OCI-LY7 (cell line): ENCODE measurements at regions not wholly inside any gene's neighbourhood (a gene's known extent, or its start where the extent isn't known, plus 50 kb on each side); places are given as distances from the start of the nearest gene placed in this dataset.

ENCODE experiments used
- BruUV-seq: library from RNA; stranded (reverse); fragments of 400-500 nt; replicated peaks from 2 replicates; lab custom pipeline; 2021; lab: Mats Ljungman, UMichigan
- CTCF ChIA-PET: fragments of 300-600 bp; sonication (Branson Sonifier 250); formaldehyde crosslinking; loops from one replicate; lab custom pipeline; 2022; ENCODE audit warnings: antibody characterized with exemption; ENCODE audit not compliant: unreplicated experiment; lab: Charles Lee
- POLR2A ChIA-PET: fragments of 300-600 bp; sonication (Branson Sonifier 250); formaldehyde crosslinking; loops from one replicate; lab custom pipeline; 2022; ENCODE audit warnings: antibody characterized with exemption; lab: Charles Lee
- DNase-seq: peaks from one replicate; pipeline ENCODE4 v3.0.0-alpha.2; 2015; ENCODE audit warnings: low spot score
- H2AFZ ChIP-seq: fragments of 200-600 bp; sonication (generic), shearing (Covaris generic); 2 replicates; pipeline ENCODE4 v1.6.1; 2014; ENCODE audit warnings: mild to moderate bottlenecking, antibody characterized with exemption, low read length, moderate library complexity
- H3K27ac ChIP-seq: fragments of 200-600 bp; sonication (generic); 2 replicates; pipeline ENCODE4 v1.5.1; 2014; ENCODE audit warnings: mixed run types, low read depth, mild to moderate bottlenecking, moderate library complexity, low read length, inconsistent platforms; ENCODE audit not compliant: poor library complexity, severe bottlenecking
- H3K36me3 ChIP-seq: fragments of 200-600 bp; sonication (generic); 2 replicates; pipeline ENCODE4 v1.6.1; 2014; ENCODE audit warnings: mild to moderate bottlenecking, antibody characterized with exemption, low read length, moderate library complexity, mixed read lengths; ENCODE audit not compliant: insufficient read depth
- H3K4me1 ChIP-seq: fragments of 200-600 bp; sonication (generic); 2 replicates; pipeline ENCODE4 v1.5.1; 2014; ENCODE audit warnings: mild to moderate bottlenecking, low read length; ENCODE audit not compliant: insufficient read depth, poor library complexity, severe bottlenecking
- H3K4me2 ChIP-seq: fragments of 200-600 bp; sonication (generic); 2 replicates; pipeline ENCODE4 v1.6.1; 2014; ENCODE audit warnings: mild to moderate bottlenecking, low read length
- H3K4me3 ChIP-seq: fragments of 200-600 bp; sonication (generic); 2 replicates; pipeline ENCODE4 v1.5.1; 2014; ENCODE audit warnings: mild to moderate bottlenecking, low read depth, low read length; ENCODE audit not compliant: poor library complexity, severe bottlenecking
- H3K79me2 ChIP-seq: fragments of 200-600 bp; sonication (generic); 2 replicates; pipeline ENCODE4 v1.6.1; 2016; ENCODE audit warnings: low read depth, mild to moderate bottlenecking, low read length, moderate library complexity, mixed read lengths; ENCODE audit not compliant: insufficient read depth
- H3K9me2 ChIP-seq: fragments of 200-600 bp; sonication (generic); 2 replicates; pipeline ENCODE4 v1.6.1; 2016; ENCODE audit warnings: mild to moderate bottlenecking, low read length, mixed read lengths; ENCODE audit not compliant: insufficient read depth
- H3K9me3 ChIP-seq: fragments of 200-600 bp; sonication (generic); 2 replicates; pipeline ENCODE4 v1.6.1; 2014; ENCODE audit warnings: mild to moderate bottlenecking, mixed run types, low read length, mixed read lengths
- H4K20me1 ChIP-seq: fragments of 200-600 bp; sonication (generic); 2 replicates; pipeline ENCODE4 v1.6.1; 2014; ENCODE audit warnings: mild to moderate bottlenecking, antibody characterized with exemption, low read length, moderate library complexity, mixed read lengths; ENCODE audit not compliant: insufficient read depth
- EZH2phosphoT487 ChIP-seq: fragments of 200-600 bp; sonication (generic); IDR thresholded peaks from 2 replicates; pipeline ENCODE4 v1.6.1; 2018; ENCODE audit warnings: low read depth, borderline replicate concordance, mild to moderate bottlenecking, mixed run types, antibody characterized with exemption, low read length, moderate library complexity, mixed read lengths
- intact Hi-C: fragments of 100-400 bp; cut with micrococcal nuclease; formaldehyde crosslinking; loops from one replicate; pipeline ENCODE4 v1.10.0; 2022; ENCODE audit not compliant: unreplicated experiment
- TF ChIP-seq, protein P1 (sequence below): fragments of 200-600 bp; sonication (generic); conservative IDR thresholded peaks from 2 replicates; pipeline ENCODE4 v1.5.1; 2014; ENCODE audit warnings: mild to moderate bottlenecking, antibody characterized with exemption, low read length, moderate library complexity, mixed read lengths

- peaks cover 34% of the 10 kb centered on the region for H3K4me1 ChIP-seq
- peak overlapping the region; percentile 82 for H3K4me3 ChIP-seq
- peak overlapping the region; percentile 72 for H3K4me2 ChIP-seq
- no TSS peak for BruUV-seq
- no peak overlapping the region for H2AFZ ChIP-seq
- TF ChIP-seq, protein P1, sequence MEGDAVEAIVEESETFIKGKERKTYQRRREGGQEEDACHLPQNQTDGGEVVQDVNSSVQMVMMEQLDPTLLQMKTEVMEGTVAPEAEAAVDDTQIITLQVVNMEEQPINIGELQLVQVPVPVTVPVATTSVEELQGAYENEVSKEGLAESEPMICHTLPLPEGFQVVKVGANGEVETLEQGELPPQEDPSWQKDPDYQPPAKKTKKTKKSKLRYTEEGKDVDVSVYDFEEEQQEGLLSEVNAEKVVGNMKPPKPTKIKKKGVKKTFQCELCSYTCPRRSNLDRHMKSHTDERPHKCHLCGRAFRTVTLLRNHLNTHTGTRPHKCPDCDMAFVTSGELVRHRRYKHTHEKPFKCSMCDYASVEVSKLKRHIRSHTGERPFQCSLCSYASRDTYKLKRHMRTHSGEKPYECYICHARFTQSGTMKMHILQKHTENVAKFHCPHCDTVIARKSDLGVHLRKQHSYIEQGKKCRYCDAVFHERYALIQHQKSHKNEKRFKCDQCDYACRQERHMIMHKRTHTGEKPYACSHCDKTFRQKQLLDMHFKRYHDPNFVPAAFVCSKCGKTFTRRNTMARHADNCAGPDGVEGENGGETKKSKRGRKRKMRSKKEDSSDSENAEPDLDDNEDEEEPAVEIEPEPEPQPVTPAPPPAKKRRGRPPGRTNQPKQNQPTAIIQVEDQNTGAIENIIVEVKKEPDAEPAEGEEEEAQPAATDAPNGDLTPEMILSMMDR = no peak
- no peak for TF ChIP-seq EZH2phosphoT487
- no peaks in the 10 kb centered on the region for H4K20me1 ChIP-seq
- CTCF ChIA-PET = no interaction called here
- H3K36me3 ChIP-seq = peaks cover 21% of the 10 kb centered on the region
- peak overlapping the region; percentile 81 for H3K27ac ChIP-seq
- POLR2A ChIA-PET = interaction anchor here (1.0 kb wide), 1 partner anchor 49 kb away, joined by 3 read pairs; no protein-coding TSS in a partner anchor
- no peak for DNase-seq
- intact Hi-C loops = loop anchor here (2.0 kb wide), 1 partner anchor 61 kb away; the partner anchor contains the start of gene GSPT2
- no peaks in the 10 kb centered on the region for H3K9me2 ChIP-seq
- H3K9me3 ChIP-seq = no peaks in the 10 kb centered on the region
- H3K79me2 ChIP-seq = peaks cover 39% of the 10 kb centered on the region
Observed at GRCh38 chrX:51803833-51804232, 60.6 kb downstream of the GSPT2 start.

GRCh38 chrX:51804741-51805140, 61.5 kb downstream of the GSPT2 start:
- no peak for DNase-seq
- no peaks in the 10 kb centered on the region for H3K9me2 ChIP-seq
- H3K36me3 ChIP-seq = peaks cover 21% of the 10 kb centered on the region
- intact Hi-C loops = no loop called here
- no peaks in the 10 kb centered on the region for H4K20me1 ChIP-seq
- H3K4me3 ChIP-seq = no peak overlapping the region
- H3K27ac ChIP-seq = no peak overlapping the region
- no TSS peak for BruUV-seq
- TF ChIP-seq, protein P1 = peak; percentile 36; the same call in 1 of the 2 replicates
- no peak for TF ChIP-seq EZH2phosphoT487
- H3K4me2 ChIP-seq = peak overlapping the region; percentile 20; the same call in 1 of the 2 replicates
- ChIA-PET POLR2A (no interaction called here), CTCF (no interaction called here)
- H2AFZ ChIP-seq = no peak overlapping the region
- H3K9me3 ChIP-seq = no peaks in the 10 kb centered on the region
- H3K4me1 ChIP-seq = peaks cover 24% of the 10 kb centered on the region
- H3K79me2 ChIP-seq = peaks cover 44% of the 10 kb centered on the region

DNA sequence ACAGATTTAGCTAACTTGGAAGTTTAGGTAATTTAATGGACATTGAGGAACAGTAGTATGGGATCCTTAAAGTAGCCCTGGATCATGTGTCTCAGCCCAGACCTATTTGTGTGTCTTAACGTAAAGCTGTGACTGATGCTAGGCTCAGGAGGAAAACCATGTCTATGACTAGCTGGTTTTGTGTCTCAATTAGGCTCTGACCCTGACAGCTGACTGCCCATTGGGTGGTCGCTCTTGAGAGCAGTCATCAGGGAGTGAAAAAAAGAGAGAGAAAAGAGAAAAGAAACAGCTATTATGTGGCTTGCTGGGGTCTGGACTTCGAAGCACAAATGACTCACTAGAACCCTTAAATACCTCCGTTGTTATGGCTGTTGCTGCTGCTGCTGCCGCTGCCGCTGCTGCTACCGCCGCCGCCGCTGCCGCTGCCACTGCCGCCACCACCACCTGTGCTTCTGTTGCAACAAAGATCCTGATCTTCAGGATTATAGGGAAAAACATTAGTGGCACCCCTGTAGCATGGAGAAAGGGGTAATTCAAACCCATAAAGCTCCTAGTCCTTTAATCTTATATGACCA, 70.7 kb downstream of the GSPT2 start:
- Histone ChIP-seq H3K4me2 (no peak overlapping the region), H3K36me3 (peaks cover 20% of the 10 kb centered on the region), H3K27ac (no peak overlapping the region), H2AFZ (no peak overlapping the region), H3K4me3 (no peak overlapping the region), H3K9me3 (no peaks in the 10 kb centered on the region), H4K20me1 (no peaks in the 10 kb centered on the region), H3K79me2 (peaks cover 36% of the 10 kb centered on the region; the same call in 1 of the 2 replicates), H3K4me1 (no peaks in the 10 kb centered on the region), H3K9me2 (no peaks in the 10 kb centered on the region)
- intact Hi-C loops = no loop called here
- no peak for DNase-seq
- TF ChIP-seq, protein P1 = no peak
- TF ChIP-seq EZH2phosphoT487 = no peak
- ChIA-PET POLR2A (interaction anchor here (0.6 to 1.1 kb wide), 3 partner anchors 70 to 738 kb away, joined by 3 read pairs; partner anchors contain the start of gene GSPT2), CTCF (no interaction called here)
- BruUV-seq = no TSS peak
